K562 (cell line): ENCODE measurements at regions not wholly inside any gene's neighbourhood (a gene's known extent, or its start where the extent isn't known, plus 50 kb on each side); places are given as distances from the start of the nearest gene placed in this dataset.

ENCODE experiments used
- MEIS2 ChIP-seq: fragments of 450-650 bp; IDR thresholded peaks from 2 replicates; pipeline ENCODE4 v1.6.1; 2014; ENCODE audit warnings: mild to moderate bottlenecking; ENCODE audit not compliant: partially characterized antibody
- PRPF4 ChIP-seq: fragments of 200-400 bp; formaldehyde crosslinking; IDR thresholded peaks from one replicate; pipeline ENCODE4 v1.6.1; 2017; ENCODE audit warnings: low read length, low read depth, mild to moderate bottlenecking; ENCODE audit not compliant: insufficient read depth, poor library complexity, severe bottlenecking
- RAD21 ChIP-seq, 2 experiments: fragments of 250-450 bp in 1 of 2; fragments of 450-650 bp in 1 of 2; sonication (Bioruptor Pico) in 1 of 2; formaldehyde crosslinking in 1 of 2; IDR thresholded peaks in 1 of 2; conservative IDR thresholded peaks in 1 of 2; 2 replicates each; pipeline versions ENCODE4 v1.4.0 to v1.8.0; 2020 to 2022; ENCODE audit warnings: mild to moderate bottlenecking in 2 of 2, moderate library complexity in 1 of 2
- SIN3B ChIP-seq: fragments of 450-650 bp; IDR thresholded peaks from 2 replicates; pipeline ENCODE4 v1.6.1; 2017; ENCODE audit warnings: low read depth, mild to moderate bottlenecking, moderate library complexity
- SMARCA4 ChIP-seq: fragments of 450-650 bp; IDR thresholded peaks from 2 replicates; pipeline ENCODE4 v1.6.1; 2016
- XRCC3 ChIP-seq: fragments of 450-650 bp; IDR thresholded peaks from 2 replicates; pipeline ENCODE4 v1.6.1; 2017; ENCODE audit warnings: mild to moderate bottlenecking, moderate library complexity
- ZNF134 ChIP-seq: fragments of 250-450 bp; sonication (Bioruptor Pico); conservative IDR thresholded peaks from 2 replicates; pipeline ENCODE4 v1.4.0; 2020
- ZNF444 ChIP-seq: fragments of 250-450 bp; sonication (Bioruptor Pico); IDR thresholded peaks from 2 replicates; pipeline ENCODE4 v1.4.0; 2020; ENCODE audit warnings: mild to moderate bottlenecking, moderate library complexity
- ZNF695 ChIP-seq: fragments of 450-650 bp; formaldehyde crosslinking; IDR thresholded peaks from 2 replicates; pipeline ENCODE4 v1.4.0; 2020; ENCODE audit warnings: mild to moderate bottlenecking, moderate library complexity
- TF ChIP-seq, protein P1 (sequence below), 2 experiments: fragments of 450-650 bp; IDR thresholded peaks; 2 replicates each; pipeline ENCODE4 v1.6.1; 2016; ENCODE audit warnings: mild to moderate bottlenecking in 2 of 2, borderline replicate concordance in 1 of 2, low read depth in 1 of 2, moderate library complexity in 1 of 2
- TF ChIP-seq, protein P2 (sequence below): sonication (generic); formaldehyde crosslinking; IDR thresholded peaks from 2 replicates; pipeline ENCODE4 v1.8.1; 2023; ENCODE audit warnings: mild to moderate bottlenecking, missing genetic modification reagents
- TF ChIP-seq, protein P3 (sequence below): fragments of 450-650 bp; formaldehyde crosslinking; IDR thresholded peaks from 2 replicates; pipeline ENCODE4 v1.4.0; 2020; ENCODE audit warnings: mild to moderate bottlenecking
- TF ChIP-seq, protein P4 (sequence below): fragments of 250-450 bp; sonication (Bioruptor Pico); IDR thresholded peaks from 2 replicates; pipeline ENCODE4 v1.5.0; 2020; ENCODE audit warnings: mild to moderate bottlenecking, borderline replicate concordance

DNA sequence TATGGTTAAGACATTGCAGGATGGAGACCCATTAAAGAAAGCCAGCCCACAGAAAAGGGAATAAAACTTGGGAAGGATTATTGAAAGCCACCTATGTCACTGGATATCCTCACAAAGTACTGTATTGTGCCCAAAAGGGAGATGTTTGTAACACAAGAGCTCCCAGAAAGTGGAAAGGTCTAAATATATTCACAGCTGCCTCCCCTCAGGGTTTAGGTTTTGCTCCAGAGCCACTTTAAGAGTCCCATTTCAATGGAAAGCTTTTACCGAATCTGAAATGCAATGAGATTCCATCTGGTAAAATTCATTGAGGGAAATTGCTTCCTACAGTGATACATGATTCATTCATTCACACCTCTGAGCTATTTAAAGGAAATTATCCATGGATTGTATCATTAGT is 176.4 kb downstream of the XPNPEP1 start (continued):
- TF ChIP-seq, protein P1, sequence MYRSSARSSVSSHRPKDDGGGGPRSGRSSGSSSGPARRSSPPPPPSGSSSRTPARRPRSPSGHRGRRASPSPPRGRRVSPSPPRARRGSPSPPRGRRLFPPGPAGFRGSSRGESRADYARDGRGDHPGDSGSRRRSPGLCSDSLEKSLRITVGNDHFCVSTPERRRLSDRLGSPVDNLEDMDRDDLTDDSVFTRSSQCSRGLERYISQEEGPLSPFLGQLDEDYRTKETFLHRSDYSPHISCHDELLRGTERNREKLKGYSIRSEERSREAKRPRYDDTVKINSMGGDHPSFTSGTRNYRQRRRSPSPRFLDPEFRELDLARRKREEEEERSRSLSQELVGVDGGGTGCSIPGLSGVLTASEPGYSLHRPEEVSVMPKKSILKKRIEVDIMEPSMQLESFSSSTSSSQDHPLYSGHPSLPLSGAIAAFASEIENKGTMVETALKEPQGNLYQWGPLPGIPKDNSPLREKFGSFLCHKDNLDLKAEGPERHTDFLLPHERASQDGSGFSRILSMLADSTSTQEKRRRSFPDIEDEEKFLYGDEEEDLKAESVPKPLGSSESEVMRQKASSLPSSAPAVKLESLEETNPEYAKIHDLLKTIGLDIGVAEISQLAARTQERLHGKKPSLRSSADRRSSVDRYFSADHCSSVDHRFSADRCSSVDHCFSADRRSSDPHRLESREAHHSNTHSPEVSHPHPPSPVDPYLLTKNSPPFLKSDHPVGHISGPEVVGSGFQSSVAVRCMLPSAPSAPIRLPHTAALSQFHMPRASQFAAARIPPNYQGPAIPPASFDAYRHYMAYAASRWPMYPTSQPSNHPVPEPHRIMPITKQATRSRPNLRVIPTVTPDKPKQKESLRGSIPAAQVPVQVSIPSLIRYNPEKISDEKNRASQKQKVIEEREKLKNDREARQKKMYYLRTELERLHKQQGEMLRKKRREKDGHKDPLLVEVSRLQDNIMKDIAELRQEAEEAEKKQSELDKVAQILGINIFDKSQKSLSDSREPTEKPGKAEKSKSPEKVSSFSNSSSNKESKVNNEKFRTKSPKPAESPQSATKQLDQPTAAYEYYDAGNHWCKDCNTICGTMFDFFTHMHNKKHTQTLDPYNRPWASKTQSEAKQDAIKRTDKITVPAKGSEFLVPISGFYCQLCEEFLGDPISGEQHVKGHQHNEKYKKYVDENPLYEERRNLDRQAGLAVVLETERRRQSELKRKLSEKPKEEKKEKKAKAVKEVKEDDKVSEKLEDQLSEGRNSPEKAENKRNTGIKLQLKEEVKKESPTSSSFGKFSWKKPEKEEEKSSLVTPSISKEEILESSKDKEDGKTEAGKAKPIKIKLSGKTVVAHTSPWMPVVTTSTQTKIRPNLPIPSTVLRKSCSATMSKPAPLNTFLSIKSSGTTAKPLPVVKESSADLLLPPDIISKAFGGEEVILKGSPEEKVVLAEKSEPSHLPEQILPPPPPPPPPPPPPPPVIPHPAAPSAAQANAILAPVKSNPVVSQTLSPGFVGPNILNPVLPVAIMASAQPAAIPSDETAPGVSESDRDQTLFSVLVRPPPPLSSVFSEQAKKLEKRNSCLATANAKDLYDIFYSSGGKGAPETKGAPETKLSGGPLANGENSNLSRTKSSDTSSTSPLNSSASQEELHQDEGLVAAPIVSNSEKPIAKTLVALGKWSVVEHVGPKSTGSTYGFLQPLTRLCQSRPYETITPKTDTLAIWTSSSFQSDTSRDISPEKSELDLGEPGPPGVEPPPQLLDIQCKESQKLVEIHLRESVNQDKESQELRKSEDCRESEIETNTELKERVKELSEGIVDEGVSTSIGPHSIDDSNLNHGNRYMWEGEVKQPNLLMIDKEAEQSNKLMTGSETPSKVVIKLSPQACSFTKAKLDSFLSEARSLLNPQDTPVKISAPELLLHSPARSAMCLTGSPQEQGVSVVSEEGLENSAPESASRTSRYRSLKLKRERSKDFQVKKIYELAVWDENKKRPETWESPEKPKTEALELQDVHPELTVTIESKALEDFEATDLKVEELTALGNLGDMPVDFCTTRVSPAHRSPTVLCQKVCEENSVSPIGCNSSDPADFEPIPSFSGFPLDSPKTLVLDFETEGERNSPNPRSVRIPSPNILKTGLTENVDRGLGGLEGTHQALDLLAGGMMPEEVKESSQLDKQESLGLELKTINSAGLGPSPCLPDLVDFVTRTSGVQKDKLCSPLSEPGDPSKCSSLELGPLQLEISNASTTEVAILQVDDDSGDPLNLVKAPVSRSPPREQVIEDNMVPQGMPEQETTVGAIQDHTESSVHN (IDR thresholded peaks at IDR 0.05; ENCODE audit: borderline replicate concordance in 1 of 2, low read depth in 1 of 2), result no peak
- no peak for TF ChIP-seq ZNF695 (CRISPR knock-in tag)
- TF ChIP-seq SMARCA4, result no peak
- TF ChIP-seq MEIS2, result no peak
- TF ChIP-seq, protein P2, sequence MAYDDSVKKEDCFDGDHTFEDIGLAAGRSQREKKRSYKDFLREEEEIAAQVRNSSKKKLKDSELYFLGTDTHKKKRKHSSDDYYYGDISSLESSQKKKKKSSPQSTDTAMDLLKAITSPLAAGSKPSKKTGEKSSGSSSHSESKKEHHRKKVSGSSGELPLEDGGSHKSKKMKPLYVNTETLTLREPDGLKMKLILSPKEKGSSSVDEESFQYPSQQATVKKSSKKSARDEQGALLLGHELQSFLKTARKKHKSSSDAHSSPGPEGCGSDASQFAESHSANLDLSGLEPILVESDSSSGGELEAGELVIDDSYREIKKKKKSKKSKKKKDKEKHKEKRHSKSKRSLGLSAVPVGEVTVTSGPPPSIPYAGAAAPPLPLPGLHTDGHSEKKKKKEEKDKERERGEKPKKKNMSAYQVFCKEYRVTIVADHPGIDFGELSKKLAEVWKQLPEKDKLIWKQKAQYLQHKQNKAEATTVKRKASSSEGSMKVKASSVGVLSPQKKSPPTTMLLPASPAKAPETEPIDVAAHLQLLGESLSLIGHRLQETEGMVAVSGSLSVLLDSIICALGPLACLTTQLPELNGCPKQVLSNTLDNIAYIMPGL (CRISPR knock-in tag), result no peak
- TF ChIP-seq ZNF134 (CRISPR knock-in tag), result no peak
- TF ChIP-seq SIN3B, result no peak
- TF ChIP-seq, protein P3, sequence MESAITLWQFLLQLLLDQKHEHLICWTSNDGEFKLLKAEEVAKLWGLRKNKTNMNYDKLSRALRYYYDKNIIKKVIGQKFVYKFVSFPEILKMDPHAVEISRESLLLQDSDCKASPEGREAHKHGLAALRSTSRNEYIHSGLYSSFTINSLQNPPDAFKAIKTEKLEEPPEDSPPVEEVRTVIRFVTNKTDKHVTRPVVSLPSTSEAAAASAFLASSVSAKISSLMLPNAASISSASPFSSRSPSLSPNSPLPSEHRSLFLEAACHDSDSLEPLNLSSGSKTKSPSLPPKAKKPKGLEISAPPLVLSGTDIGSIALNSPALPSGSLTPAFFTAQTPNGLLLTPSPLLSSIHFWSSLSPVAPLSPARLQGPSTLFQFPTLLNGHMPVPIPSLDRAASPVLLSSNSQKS (CRISPR knock-in tag), result no peak
- TF ChIP-seq ZNF444 (CRISPR knock-in tag), result no peak
- no peak for TF ChIP-seq PRPF4
- TF ChIP-seq XRCC3, result no peak
- TF ChIP-seq RAD21 (CRISPR knock-in tag; conservative IDR thresholded peaks at IDR 0.05 in 1 of 2, IDR thresholded peaks at IDR 0.05 in 1 of 2), result no peak
- TF ChIP-seq, protein P4, sequence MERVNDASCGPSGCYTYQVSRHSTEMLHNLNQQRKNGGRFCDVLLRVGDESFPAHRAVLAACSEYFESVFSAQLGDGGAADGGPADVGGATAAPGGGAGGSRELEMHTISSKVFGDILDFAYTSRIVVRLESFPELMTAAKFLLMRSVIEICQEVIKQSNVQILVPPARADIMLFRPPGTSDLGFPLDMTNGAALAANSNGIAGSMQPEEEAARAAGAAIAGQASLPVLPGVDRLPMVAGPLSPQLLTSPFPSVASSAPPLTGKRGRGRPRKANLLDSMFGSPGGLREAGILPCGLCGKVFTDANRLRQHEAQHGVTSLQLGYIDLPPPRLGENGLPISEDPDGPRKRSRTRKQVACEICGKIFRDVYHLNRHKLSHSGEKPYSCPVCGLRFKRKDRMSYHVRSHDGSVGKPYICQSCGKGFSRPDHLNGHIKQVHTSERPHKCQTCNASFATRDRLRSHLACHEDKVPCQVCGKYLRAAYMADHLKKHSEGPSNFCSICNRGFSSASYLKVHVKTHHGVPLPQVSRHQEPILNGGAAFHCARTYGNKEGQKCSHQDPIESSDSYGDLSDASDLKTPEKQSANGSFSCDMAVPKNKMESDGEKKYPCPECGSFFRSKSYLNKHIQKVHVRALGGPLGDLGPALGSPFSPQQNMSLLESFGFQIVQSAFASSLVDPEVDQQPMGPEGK (CRISPR knock-in tag), result no peak
